K562 (cell line): ENCODE measurements at regions not wholly inside any gene's neighbourhood (a gene's known extent, or its start where the extent isn't known, plus 50 kb on each side); places are given as distances from the start of the nearest gene placed in this dataset.

Experiments used
- ATF1 ChIP-seq, 2 experiments: fragments of 450-650 bp in 1 of 2; IDR thresholded peaks; 2 replicates each; pipeline ENCODE4 v1.6.1; 2016; ENCODE audit warnings: missing compliant biosample characterization in 1 of 2, missing genetic modification characterization in 1 of 2
- BCOR ChIP-seq: fragments of 450-650 bp; IDR thresholded peaks from 2 replicates; pipeline ENCODE4 v1.6.1; 2016
- CC2D1A ChIP-seq: fragments of 450-650 bp; IDR thresholded peaks from 2 replicates; pipeline ENCODE4 v1.6.1; 2017; ENCODE audit warnings: mild to moderate bottlenecking
- CSDE1 ChIP-seq, 2 experiments: fragments of 450-650 bp; IDR thresholded peaks; 2 replicates each; pipeline ENCODE4 v1.6.1; 2016; ENCODE audit warnings: mild to moderate bottlenecking in 1 of 2
- FUS ChIP-seq: fragments of 200-400 bp; formaldehyde crosslinking; optimal IDR thresholded peaks from 2 replicates; pipeline ENCODE3; 2017; ENCODE audit warnings: low read depth, low read length
- HDAC8 ChIP-seq: fragments of 450-650 bp; IDR thresholded peaks from 2 replicates; pipeline ENCODE4 v1.6.1; 2016; ENCODE audit warnings: mild to moderate bottlenecking, missing genetic modification characterization, moderate library complexity, missing compliant biosample characterization
- HMGN3 ChIP-seq: IDR thresholded peaks from 2 replicates; pipeline ENCODE4 v1.6.1; 2011; ENCODE audit warnings: borderline replicate concordance, low read depth, mild to moderate bottlenecking, mixed read lengths, low read length; ENCODE audit not compliant: insufficient read length; ENCODE audit errors: extremely low read depth
- KDM2B ChIP-seq: fragments of 250-450 bp; sonication (Bioruptor Pico); IDR thresholded peaks from 2 replicates; pipeline ENCODE4 v1.8.0; 2021; ENCODE audit warnings: mild to moderate bottlenecking, moderate library complexity
- MCM5 ChIP-seq: fragments of 450-650 bp; IDR thresholded peaks from 2 replicates; pipeline ENCODE4 v1.6.1; 2016; ENCODE audit warnings: low read depth
- NFYB ChIP-seq: IDR thresholded peaks from 2 replicates; pipeline ENCODE4 v1.6.1; 2011; ENCODE audit warnings: mild to moderate bottlenecking, moderate library complexity; ENCODE audit not compliant: insufficient read length; ENCODE audit errors: extremely low read depth
- SAP30 ChIP-seq: fragments of 200-600 bp; sonication (generic); IDR thresholded peaks from 2 replicates; pipeline ENCODE4 v1.6.1; 2012; ENCODE audit warnings: borderline replicate concordance, low read depth, mild to moderate bottlenecking, moderate library complexity, low read length, control low read depth, inconsistent platforms; ENCODE audit not compliant: insufficient read depth, poor library complexity, severe bottlenecking
- STAG1 ChIP-seq: sonication (generic); formaldehyde crosslinking; IDR thresholded peaks from 2 replicates; pipeline ENCODE4 v1.5.0; 2020; ENCODE audit warnings: missing genetic modification reagents, borderline replicate concordance
- ZBED1 ChIP-seq: IDR thresholded peaks from 2 replicates; pipeline ENCODE4 v1.6.1; 2014
- ZC3H4 ChIP-seq: sonication (generic); formaldehyde crosslinking; IDR thresholded peaks from 2 replicates; pipeline ENCODE4 v1.9.0; 2021; ENCODE audit warnings: missing genetic modification reagents, borderline replicate concordance
- ZNF121 ChIP-seq: sonication (generic); formaldehyde crosslinking; conservative IDR thresholded peaks from 2 replicates; pipeline ENCODE4 v1.8.0; 2022; ENCODE audit warnings: missing genetic modification reagents
- ZNF316 ChIP-seq: fragments of 450-650 bp; IDR thresholded peaks from 2 replicates; pipeline ENCODE4 v1.6.1; 2016
- ZNF75A ChIP-seq: fragments of 450-650 bp; formaldehyde crosslinking; IDR thresholded peaks from 2 replicates; pipeline ENCODE4 v1.4.0; 2020; ENCODE audit warnings: mild to moderate bottlenecking
- ZSCAN29 ChIP-seq: fragments of 450-650 bp; IDR thresholded peaks from 2 replicates; pipeline ENCODE4 v1.6.1; 2017
- TF ChIP-seq, protein P1 (sequence below): sonication (generic); formaldehyde crosslinking; IDR thresholded peaks from 2 replicates; pipeline ENCODE4 v1.8.1; 2023; ENCODE audit warnings: mild to moderate bottlenecking, missing genetic modification reagents

DNA sequence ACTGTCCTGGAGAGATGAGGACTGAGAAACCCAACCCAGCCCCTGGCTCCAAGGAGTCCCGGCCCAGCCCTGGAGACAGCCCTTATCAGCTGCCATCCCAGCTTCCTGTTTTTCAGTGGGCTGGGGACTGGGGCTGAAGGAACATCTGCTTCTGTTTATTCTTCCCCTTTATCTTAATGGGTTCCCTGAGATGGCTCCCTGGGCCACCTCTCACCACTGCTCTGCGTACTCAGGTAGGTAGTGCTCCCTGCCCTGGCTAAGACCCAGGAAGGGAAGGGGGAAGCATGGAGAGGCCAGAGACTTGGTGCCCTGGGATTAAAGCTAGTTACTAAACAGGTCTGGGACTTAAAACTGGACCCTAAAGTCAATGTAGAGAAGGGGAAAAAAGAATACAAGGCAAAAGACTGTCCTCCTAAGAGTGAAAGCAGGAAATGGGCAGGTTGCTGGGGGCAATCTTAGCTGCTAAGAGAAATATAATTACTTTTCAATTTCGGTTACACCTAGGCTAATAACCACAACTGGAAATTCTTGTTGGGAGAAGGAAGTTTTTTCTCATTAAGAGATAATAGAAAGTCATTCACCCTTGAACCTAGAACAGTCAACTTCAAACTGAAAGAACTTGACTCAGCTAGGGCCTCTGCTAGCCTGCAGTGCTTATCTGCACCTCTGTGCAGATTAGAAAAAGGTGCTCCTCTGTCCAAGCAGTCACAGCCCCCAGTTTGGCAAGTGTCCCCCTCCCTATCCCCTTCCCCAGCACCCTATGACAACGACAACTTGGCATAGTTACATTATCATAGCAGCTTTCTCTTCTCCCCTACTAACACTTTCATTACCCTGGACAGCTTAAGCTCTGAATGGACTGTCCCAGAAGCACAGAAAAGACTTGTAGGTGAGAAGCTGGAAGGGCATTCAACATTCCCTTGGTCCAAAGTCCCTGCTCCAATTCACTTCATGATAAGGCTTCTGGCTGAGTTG, 65.6 kb upstream of the KDM7A start (continued):
- TF ChIP-seq STAG1 (CRISPR knock-in tag) (no peak), ZC3H4 (CRISPR knock-in tag) (no peak), ZBED1 (0 out of 2 replicates have a peak, but pooled peaks have one; percentile 40), SAP30 (no peak), ATF1 (CRISPR knock-in tag; IDR thresholded peaks at IDR 0.05) (no peak), ATF1 (tag; IDR thresholded peaks at IDR 0.05) (no peak), FUS (no peak), HMGN3 (no peak), CSDE1 (IDR thresholded peaks at IDR 0.05) (0 out of 4 replicates have a peak, but pooled peaks of 1 of the 2 experiments have one; percentile 30), KDM2B (CRISPR knock-in tag) (no peak), CC2D1A (peak; percentile 55; the same call in 1 of the 2 replicates), BCOR (peak; percentile 60; the same call in 1 of the 2 replicates), HDAC8 (tag) (no peak), ZSCAN29 (no peak), ZNF75A (CRISPR knock-in tag) (no peak), MCM5 (no peak), NFYB (no peak), ZNF121 (CRISPR knock-in tag) (no peak), ZNF316 (no peak)
- TF ChIP-seq, protein P1, sequence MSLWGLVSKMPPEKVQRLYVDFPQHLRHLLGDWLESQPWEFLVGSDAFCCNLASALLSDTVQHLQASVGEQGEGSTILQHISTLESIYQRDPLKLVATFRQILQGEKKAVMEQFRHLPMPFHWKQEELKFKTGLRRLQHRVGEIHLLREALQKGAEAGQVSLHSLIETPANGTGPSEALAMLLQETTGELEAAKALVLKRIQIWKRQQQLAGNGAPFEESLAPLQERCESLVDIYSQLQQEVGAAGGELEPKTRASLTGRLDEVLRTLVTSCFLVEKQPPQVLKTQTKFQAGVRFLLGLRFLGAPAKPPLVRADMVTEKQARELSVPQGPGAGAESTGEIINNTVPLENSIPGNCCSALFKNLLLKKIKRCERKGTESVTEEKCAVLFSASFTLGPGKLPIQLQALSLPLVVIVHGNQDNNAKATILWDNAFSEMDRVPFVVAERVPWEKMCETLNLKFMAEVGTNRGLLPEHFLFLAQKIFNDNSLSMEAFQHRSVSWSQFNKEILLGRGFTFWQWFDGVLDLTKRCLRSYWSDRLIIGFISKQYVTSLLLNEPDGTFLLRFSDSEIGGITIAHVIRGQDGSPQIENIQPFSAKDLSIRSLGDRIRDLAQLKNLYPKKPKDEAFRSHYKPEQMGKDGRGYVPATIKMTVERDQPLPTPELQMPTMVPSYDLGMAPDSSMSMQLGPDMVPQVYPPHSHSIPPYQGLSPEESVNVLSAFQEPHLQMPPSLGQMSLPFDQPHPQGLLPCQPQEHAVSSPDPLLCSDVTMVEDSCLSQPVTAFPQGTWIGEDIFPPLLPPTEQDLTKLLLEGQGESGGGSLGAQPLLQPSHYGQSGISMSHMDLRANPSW (CRISPR knock-in tag): no peak
